ENCODE measurements at regions not wholly inside any gene's neighbourhood (a gene's known extent, or its start where the extent isn't known, plus 50 kb on each side); places are given as distances from the start of the nearest gene placed in this dataset.

- H3K27me3 ChIP-seq (ENCODE audit: insufficient read depth), result no peaks in the 10 kb centered on the region
- no peaks in the 10 kb centered on the region for H3F3A ChIP-seq (replicated peaks; ENCODE audit: insufficient read depth)
- DNase-seq, result no peak
- no peak overlapping the region for H2AFZ ChIP-seq (ENCODE audit: low read depth)
- TF ChIP-seq YY1 (IDR thresholded peaks at IDR 0.05; ENCODE audit: low read depth) (no peak), RCOR1 (IDR thresholded peaks at IDR 0.05; ENCODE audit: low read length) (no peak), TEAD4 (IDR thresholded peaks at IDR 0.05; ENCODE audit: borderline replicate concordance, insufficient read depth) (no peak), CHD2 (IDR thresholded peaks at IDR 0.05; ENCODE audit: low read length, partially characterized antibody) (no peak), TCF12 (IDR thresholded peaks at IDR 0.05) (no peak), GABPA (IDR thresholded peaks at IDR 0.05; ENCODE audit: low read depth) (no peak), USF1 (IDR thresholded peaks at IDR 0.05; ENCODE audit: borderline replicate concordance, low read depth) (no peak), POLR2AphosphoS5 (IDR thresholded peaks at IDR 0.05; ENCODE audit: low read depth, low read length) (no peak), TAF1 (IDR thresholded peaks at IDR 0.05; ENCODE audit: borderline replicate concordance, low read depth, low read length) (no peak), MEF2A (IDR thresholded peaks at IDR 0.05; ENCODE audit: borderline replicate concordance, low read depth) (no peak), ZBTB33 (IDR thresholded peaks at IDR 0.05; ENCODE audit: borderline replicate concordance, low read depth) (no peak), RFX5 (IDR thresholded peaks at IDR 0.05; ENCODE audit: low read length) (no peak), RAD21 (IDR thresholded peaks at IDR 0.05; ENCODE audit: low read length) (no peak), EZH2phosphoT487 (IDR thresholded peaks at IDR 0.05; ENCODE audit: borderline replicate concordance, low read depth) (no peak), IRF3 (IDR thresholded peaks at IDR 0.05; ENCODE audit: low read depth, low read length) (no peak), FOXJ3 (CRISPR knock-in tag; IDR thresholded peaks at IDR 0.05) (no peak), FOSL2 (IDR thresholded peaks at IDR 0.05; ENCODE audit: borderline replicate concordance, low read depth) (no peak), SIN3A (IDR thresholded peaks at IDR 0.05; ENCODE audit: borderline replicate concordance, low read depth, low read length) (no peak)
- no peaks in the 10 kb centered on the region for H3K4me1 ChIP-seq (ENCODE audit: control insufficient read depth in 1 of 2, insufficient read depth in 2 of 2, low read depth in 1 of 2, low read length in 1 of 2)
- no peak overlapping the region for H3K4me3 ChIP-seq (ENCODE audit: low read depth in 2 of 2, low read length in 1 of 2)
- no peaks in the 10 kb centered on the region for H4K20me1 ChIP-seq (ENCODE audit: insufficient read depth)
- H3K36me3 ChIP-seq (replicated peaks in 1 of 2; ENCODE audit: control insufficient read depth in 1 of 2, insufficient read depth in 2 of 2, low read length in 1 of 2), result no peaks in the 10 kb centered on the region
- H3K4me2 ChIP-seq, result no peak overlapping the region
- 48% methylated on average over 1 of the region's 1 CpG for WGBS (ENCODE audit: low lambda C conversion rate)
- H3K9me3 ChIP-seq, result no peaks in the 10 kb centered on the region
- ChIA-PET CTCF (no interaction called here), POLR2A (no interaction called here)
- H3K79me2 ChIP-seq (ENCODE audit: insufficient read depth), result no peaks in the 10 kb centered on the region
- H3K9ac ChIP-seq, result no peak overlapping the region
- H3K9me2 ChIP-seq, result no peaks in the 10 kb centered on the region
- no peak overlapping the region for H3K27ac ChIP-seq (ENCODE audit: low read depth in 2 of 2, low read length in 1 of 2)
Observed at GRCh38 chr1:69294171-69294570, 273.6 kb upstream of the LRRC7 start.

Data from SK-N-SH (cell line).